Fibroblast of pulmonary artery (primary cell): ENCODE measurements at regions not wholly inside any gene's neighbourhood (a gene's known extent, or its start where the extent isn't known, plus 50 kb on each side); places are given as distances from the start of the nearest gene placed in this dataset.
"Not testable (repeated sequence)": the region's sequence is repeated elsewhere in the genome, so short reads cannot be mapped to it uniquely, and the experiment has no call there.

ENCODE experiments used
- DNase-seq: peaks from one replicate; pipeline ENCODE4 v3.0.0-alpha.2; 2010; ENCODE audit warnings: low read depth
- H3K4me3 ChIP-seq: replicated peaks from 2 replicates; pipeline ENCODE4 v1.5.1; 2011; ENCODE audit warnings: low read depth, mild to moderate bottlenecking, control low read depth, low read length, moderate library complexity
- CTCF ChIP-seq: IDR thresholded peaks from 2 replicates; pipeline ENCODE4 v1.5.1; 2011; ENCODE audit warnings: mild to moderate bottlenecking, control low read depth, low read length, inconsistent platforms; ENCODE audit errors: missing control alignments

- no peak for TF ChIP-seq CTCF
- no peak for DNase-seq
- no peak overlapping the region for H3K4me3 ChIP-seq
These were observed 61.3 kb upstream of the ADGRL1 start for GRCh38 chr19:14267224-14267741.

- not testable (repeated sequence) for DNase-seq, H3K4me3 ChIP-seq
These were observed 60.2 kb upstream of the ADGRL1 start for GRCh38 chr19:14266208-14266607.

GRCh38 chr19:14265290-14266036 is 59.5 kb upstream of the ADGRL1 start:
- no peak overlapping the region for H3K4me3 ChIP-seq
- no peak for TF ChIP-seq CTCF

GRCh38 chr19:14255902-14256649 is 50.1 kb upstream of the ADGRL1 start:
- peak; percentile 35 for DNase-seq
- not testable (repeated sequence) for H3K4me3 ChIP-seq

More at GRCh38 chr19:14265290-14266036, 59.5 kb upstream of the ADGRL1 start:
- no peak for DNase-seq
